Neural crest cell (in vitro differentiated cells): ENCODE measurements at regions not wholly inside any gene's neighbourhood (a gene's known extent, or its start where the extent isn't known, plus 50 kb on each side); places are given as distances from the start of the nearest gene placed in this dataset.

ENCODE experiments used
- DNase-seq: peaks from one replicate; pipeline ENCODE4 v3.0.0; 2021; ENCODE audit warnings: low read depth, mixed read lengths, low spot score
- H3K27ac Mint-ChIP-seq: one replicate; pipeline ENCODE4 v1.8.0; 2021; ENCODE audit warnings: mild to moderate bottlenecking, mixed read lengths; ENCODE audit not compliant: unreplicated experiment
- H3K27me3 Mint-ChIP-seq: 2 replicates; pipeline ENCODE4 v1.8.0; 2021; ENCODE audit warnings: low read depth, mild to moderate bottlenecking, mixed read lengths
- H3K36me3 Mint-ChIP-seq: 2 replicates; pipeline ENCODE4 v1.8.0; 2021; ENCODE audit warnings: low read depth, mild to moderate bottlenecking, mixed read lengths
- H3K4me1 Mint-ChIP-seq: 2 replicates; pipeline ENCODE4 v1.8.0; 2021; ENCODE audit warnings: mixed read lengths
- H3K4me3 Mint-ChIP-seq: one replicate; pipeline ENCODE4 v1.8.0; 2021; ENCODE audit warnings: mild to moderate bottlenecking, mixed read lengths
- H3K9me3 Mint-ChIP-seq: 2 replicates; pipeline ENCODE4 v1.8.0; 2021; ENCODE audit warnings: mixed read lengths
- TF ChIP-seq, protein P1 (sequence below): fragments of 200-600 bp; sonication (generic); conservative IDR thresholded peaks from 2 replicates; pipeline ENCODE4 v1.5.0; 2021; ENCODE audit warnings: antibody characterized with exemption, mild to moderate bottlenecking

DNA sequence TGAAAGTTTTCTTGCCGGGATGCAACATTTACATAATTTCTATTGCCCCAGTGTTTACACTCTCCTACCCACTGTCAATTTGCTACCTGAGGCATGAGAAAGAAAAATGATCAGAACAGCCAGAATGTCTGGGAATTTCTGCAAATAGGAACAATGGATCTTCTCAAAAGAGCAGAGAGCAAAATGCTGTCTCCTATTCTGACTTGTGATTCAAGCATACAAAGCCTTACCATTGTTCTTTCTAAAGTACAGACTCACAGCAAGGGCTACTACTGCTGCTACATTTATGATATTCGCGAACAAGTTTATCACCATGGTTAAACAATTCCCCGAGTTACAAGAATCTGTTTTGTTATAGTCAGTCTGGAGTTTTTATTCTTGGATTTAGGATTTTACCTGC is 329.9 kb upstream of the CELF2 start:
- H3K4me1 Mint-ChIP-seq = peaks cover 37% of the 10 kb centered on the region
- no peaks in the 10 kb centered on the region for H3K36me3 Mint-ChIP-seq
- TF ChIP-seq, protein P1, sequence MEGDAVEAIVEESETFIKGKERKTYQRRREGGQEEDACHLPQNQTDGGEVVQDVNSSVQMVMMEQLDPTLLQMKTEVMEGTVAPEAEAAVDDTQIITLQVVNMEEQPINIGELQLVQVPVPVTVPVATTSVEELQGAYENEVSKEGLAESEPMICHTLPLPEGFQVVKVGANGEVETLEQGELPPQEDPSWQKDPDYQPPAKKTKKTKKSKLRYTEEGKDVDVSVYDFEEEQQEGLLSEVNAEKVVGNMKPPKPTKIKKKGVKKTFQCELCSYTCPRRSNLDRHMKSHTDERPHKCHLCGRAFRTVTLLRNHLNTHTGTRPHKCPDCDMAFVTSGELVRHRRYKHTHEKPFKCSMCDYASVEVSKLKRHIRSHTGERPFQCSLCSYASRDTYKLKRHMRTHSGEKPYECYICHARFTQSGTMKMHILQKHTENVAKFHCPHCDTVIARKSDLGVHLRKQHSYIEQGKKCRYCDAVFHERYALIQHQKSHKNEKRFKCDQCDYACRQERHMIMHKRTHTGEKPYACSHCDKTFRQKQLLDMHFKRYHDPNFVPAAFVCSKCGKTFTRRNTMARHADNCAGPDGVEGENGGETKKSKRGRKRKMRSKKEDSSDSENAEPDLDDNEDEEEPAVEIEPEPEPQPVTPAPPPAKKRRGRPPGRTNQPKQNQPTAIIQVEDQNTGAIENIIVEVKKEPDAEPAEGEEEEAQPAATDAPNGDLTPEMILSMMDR = no peak
- peaks cover 6% of the 10 kb centered on the region for H3K9me3 Mint-ChIP-seq
- H3K27me3 Mint-ChIP-seq = no peaks in the 10 kb centered on the region
- DNase-seq = no peak
- H3K4me3 Mint-ChIP-seq = no peak overlapping the region
- H3K27ac Mint-ChIP-seq = peak overlapping the region; percentile 12

DNA sequence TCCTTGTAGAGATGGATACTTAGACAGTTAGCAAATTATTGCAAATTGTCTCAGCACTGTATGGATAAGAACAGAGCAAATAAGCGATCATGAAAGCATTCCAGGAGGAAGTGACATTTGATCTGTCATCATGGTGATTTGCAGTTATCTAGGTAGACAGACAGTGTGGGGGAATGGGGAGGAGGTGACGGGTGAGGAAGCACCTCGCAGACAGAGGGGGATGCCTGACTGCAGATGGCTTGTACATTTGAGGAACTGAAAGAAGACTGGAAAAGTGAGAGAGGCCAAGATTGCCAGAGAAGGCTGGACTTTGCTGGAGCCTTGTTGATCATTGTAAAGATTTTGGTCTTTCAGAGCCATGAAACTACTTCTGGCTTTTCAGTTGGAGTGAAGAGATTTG is 318.2 kb upstream of the CELF2 start:
- Mint-ChIP-seq H3K4me3 (no peak overlapping the region), H3K36me3 (peaks cover 4% of the 10 kb centered on the region), H3K27me3 (no peaks in the 10 kb centered on the region), H3K9me3 (peaks cover 6% of the 10 kb centered on the region), H3K27ac (no peak overlapping the region), H3K4me1 (peaks cover 58% of the 10 kb centered on the region)
- TF ChIP-seq, protein P1 = no peak
- DNase-seq = no peak

DNA sequence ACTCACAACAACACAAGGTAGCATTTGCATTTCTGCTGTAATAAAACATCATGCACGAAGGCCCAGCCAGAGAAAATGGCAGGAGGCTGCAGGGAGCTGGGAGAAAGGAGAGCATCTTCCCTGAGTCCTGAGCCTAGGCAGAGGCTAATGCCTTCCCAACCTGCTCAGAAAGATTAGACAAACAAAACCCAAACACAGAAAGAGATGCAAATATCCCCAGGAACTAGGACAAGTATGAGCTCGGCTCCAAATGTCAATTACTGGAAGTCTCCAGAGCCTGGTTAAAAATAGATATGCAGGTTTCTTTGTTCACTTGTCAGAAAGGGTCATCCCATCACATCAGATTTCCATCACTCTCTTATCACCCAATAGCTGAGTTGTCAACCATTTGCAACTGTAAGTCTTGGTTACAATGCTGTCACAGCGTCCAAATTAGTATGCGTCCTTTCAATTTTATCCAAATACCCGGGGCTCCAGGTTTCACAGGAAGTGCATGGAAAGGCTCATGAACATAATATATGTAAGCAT is 316.5 kb upstream of the CELF2 start:
- Mint-ChIP-seq H3K9me3 (peaks cover 6% of the 10 kb centered on the region), H3K27me3 (no peaks in the 10 kb centered on the region), H3K4me3 (no peak overlapping the region), H3K36me3 (peaks cover 4% of the 10 kb centered on the region), H3K27ac (no peak overlapping the region), H3K4me1 (peaks cover 58% of the 10 kb centered on the region)
- no peak for DNase-seq
- TF ChIP-seq, protein P1 = no peak

DNA sequence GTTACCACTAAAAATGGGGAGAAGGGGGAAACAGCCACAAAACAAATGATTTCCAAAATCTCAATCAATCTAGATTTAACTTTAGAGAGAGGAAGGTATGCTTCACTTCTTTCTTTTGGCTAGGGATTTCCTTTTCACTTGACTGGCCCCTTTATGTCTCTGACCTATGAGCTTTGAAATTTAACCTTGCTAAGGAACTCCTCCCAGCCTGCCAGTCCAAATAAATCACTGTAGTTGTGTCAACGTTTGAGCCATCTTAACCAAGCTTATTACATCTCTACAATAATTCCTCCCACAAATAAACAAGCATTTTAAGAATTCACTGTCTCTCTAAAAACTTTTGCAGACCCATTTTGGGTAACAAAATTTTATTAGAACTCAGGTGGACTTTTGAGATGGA is 315.5 kb upstream of the CELF2 start:
- H3K36me3 Mint-ChIP-seq = no peaks in the 10 kb centered on the region
- H3K4me1 Mint-ChIP-seq = peaks cover 50% of the 10 kb centered on the region
- no peak for DNase-seq

DNA sequence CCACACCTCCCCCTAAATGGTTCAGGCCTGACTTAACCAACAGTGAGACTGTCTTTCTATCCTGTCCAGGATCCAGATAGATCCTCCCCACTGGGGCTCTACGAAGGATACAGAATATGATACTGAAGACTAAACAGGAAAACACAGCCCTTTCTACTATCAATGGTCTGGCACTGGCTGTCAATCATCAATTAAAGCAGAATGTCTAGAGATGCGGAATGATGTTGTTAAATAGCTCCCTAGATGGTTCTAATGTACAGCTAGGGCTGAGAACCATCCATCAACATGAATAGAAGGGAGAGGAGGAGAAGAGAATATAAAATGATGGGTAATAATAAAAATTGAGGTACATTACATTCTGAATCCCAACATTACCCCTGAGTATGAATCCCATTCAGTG is 314.3 kb upstream of the CELF2 start:
- Mint-ChIP-seq H3K9me3 (peaks cover 2% of the 10 kb centered on the region), H3K27me3 (no peaks in the 10 kb centered on the region), H3K36me3 (no peaks in the 10 kb centered on the region), H3K4me1 (peaks cover 47% of the 10 kb centered on the region), H3K4me3 (no peak overlapping the region), H3K27ac (no peak overlapping the region)
- TF ChIP-seq, protein P1 = no peak
- no peak for DNase-seq

More for the DNA sequence above, 315.5 kb upstream of the CELF2 start:
- no peak overlapping the region for H3K4me3 Mint-ChIP-seq
- peaks cover 2% of the 10 kb centered on the region for H3K9me3 Mint-ChIP-seq
- no peaks in the 10 kb centered on the region for H3K27me3 Mint-ChIP-seq
- TF ChIP-seq, protein P1 = no peak
- H3K27ac Mint-ChIP-seq = no peak overlapping the region
